ENCODE measurements at regions not wholly inside any gene's neighbourhood (a gene's known extent, or its start where the extent isn't known, plus 50 kb on each side); places are given as distances from the start of the nearest gene placed in this dataset.

DNA sequence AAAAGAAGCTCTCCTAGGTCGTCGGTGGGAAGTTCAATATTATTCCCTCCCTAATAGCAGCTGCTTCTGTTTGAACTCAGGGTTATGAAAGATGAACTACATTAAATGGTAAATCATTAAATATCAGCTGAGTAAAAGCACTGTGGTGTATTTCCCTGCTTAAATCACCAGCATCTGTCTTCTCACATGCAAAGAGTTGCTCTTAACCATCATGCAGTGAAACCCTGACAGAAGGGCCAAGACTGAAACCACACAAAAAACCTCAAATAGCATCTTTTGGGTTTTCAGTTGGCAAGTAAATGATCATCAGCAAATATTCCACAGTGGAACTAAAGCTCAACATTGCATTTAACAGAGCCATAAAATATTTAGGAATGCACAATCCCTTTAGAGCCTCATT lies 380.0 kb upstream of the ADGRL2 start:
- no peak overlapping the region for H3K18ac ChIP-seq (ENCODE audit: extremely low read depth, low read length)
- H2BK12ac ChIP-seq (ENCODE audit: low read depth, low read length): no peak overlapping the region
- H2AFZ ChIP-seq (ENCODE audit: low read length): no peak overlapping the region
- H3K9ac ChIP-seq (replicated peaks in 1 of 4; ENCODE audit: extremely low read depth in 1 of 4, low read depth in 3 of 4, low read length in 3 of 4): no peak overlapping the region
- no peak overlapping the region for H3K4me3 ChIP-seq (ENCODE audit: extremely low read depth in 1 of 4, insufficient read depth in 2 of 4, low read depth in 3 of 4, low read length in 4 of 4)
- H3K79me2 ChIP-seq (ENCODE audit: control insufficient read depth in 1 of 2, insufficient read depth in 2 of 2, low read length in 2 of 2): no peaks in the 10 kb centered on the region
- no peaks in the 10 kb centered on the region for H4K20me1 ChIP-seq (replicated peaks in 1 of 2; ENCODE audit: control insufficient read depth in 1 of 2, insufficient read depth in 2 of 2, low read length in 2 of 2)
- H3K23me2 ChIP-seq (ENCODE audit: low read depth, low read length): no peaks in the 10 kb centered on the region
- no peaks in the 10 kb centered on the region for H3K27me3 ChIP-seq (replicated peaks in 1 of 4; ENCODE audit: control insufficient read depth in 3 of 4, extremely low read depth in 1 of 4, insufficient read depth in 3 of 4, low read length in 3 of 4)
- POLR2A ChIA-PET (ENCODE audit: partially characterized antibody): no interaction called here
- DNase-seq (ENCODE audit: low read depth in 1 of 2, low spot score in 2 of 2) (no peak), FAIRE-seq (no peak)
- H2BK15ac ChIP-seq (ENCODE audit: low read length): no peak overlapping the region
- H2BK5ac ChIP-seq (ENCODE audit: low read depth, low read length): no peak overlapping the region
- peaks cover 0 to 4% (median 0%) of the 10 kb centered on the region in 4 experiments; a peak in 1 of 8 replicates for H3K36me3 ChIP-seq (ENCODE audit: control insufficient read depth in 2 of 4, insufficient read depth in 4 of 4, low read length in 3 of 4)
- H3K9me3 ChIP-seq (ENCODE audit: insufficient read depth in 2 of 2, low read depth in 1 of 2, low read length in 1 of 2): no peaks in the 10 kb centered on the region; a peak in 1 of 4 replicates
- no peak overlapping the region for H2AK5ac ChIP-seq (ENCODE audit: low read depth, low read length)
- CTCF ChIA-PET (ENCODE audit: partially characterized antibody): interaction anchor here (0.8 kb wide), 1 partner anchor 9 kb away, joined by 4 read pairs; no protein-coding TSS in a partner anchor
- 91% methylated on average over 2 of the region's 2 CpGs; no CpG with 5 or more reads in 1 of the 2 experiments for WGBS, 2 experiments (ENCODE audit: extremely low coverage in 1 of 2, insufficient coverage in 1 of 2, insufficient read length in 1 of 2, insufficient replicate concordance in 2 of 2, low coverage in 1 of 2, low lambda C conversion rate in 2 of 2, missing lambda C conversion rate in 1 of 2)
- H2BK20ac ChIP-seq (ENCODE audit: low read length): no peak overlapping the region
- no peak overlapping the region for H2BK120ac ChIP-seq (replicated peaks; ENCODE audit: low read depth, low read length)
- H4K91ac ChIP-seq (replicated peaks; ENCODE audit: insufficient read length, low read length): no peak overlapping the region
- no peak overlapping the region for H4K8ac ChIP-seq (ENCODE audit: extremely low read depth, insufficient read depth, low read length)
- no peak overlapping the region for H3K4me2 ChIP-seq (ENCODE audit: insufficient read depth in 1 of 2, low read depth in 2 of 2, low read length in 2 of 2)
- no peak overlapping the region for H3K23ac ChIP-seq (ENCODE audit: insufficient read length)
- no peak overlapping the region for H3K27ac ChIP-seq (ENCODE audit: low read depth, low read length)
- no peak overlapping the region for H3K56ac ChIP-seq (replicated peaks; ENCODE audit: insufficient read length, low read depth, low read length)
- no peak overlapping the region for H4K5ac ChIP-seq (ENCODE audit: insufficient read length, low read depth, low read length)
- no peak overlapping the region for H3K4ac ChIP-seq (replicated peaks; ENCODE audit: insufficient read length, low read depth, low read length)
- no peak overlapping the region for H3K14ac ChIP-seq (ENCODE audit: insufficient read length)
- H3K79me1 ChIP-seq (ENCODE audit: low read depth, low read length): no peaks in the 10 kb centered on the region
- H3K4me1 ChIP-seq (replicated peaks in 1 of 4; ENCODE audit: control insufficient read depth in 3 of 4, insufficient read depth in 4 of 4, low read length in 3 of 4): no peaks in the 10 kb centered on the region
- TF ChIP-seq EZH2 (IDR thresholded peaks at IDR 0.05; ENCODE audit: low read depth, low read length, severe bottlenecking) (no peak), MAFK (IDR thresholded peaks at IDR 0.05; ENCODE audit: low read depth, low read length) (no peak), POU5F1 (IDR thresholded peaks at IDR 0.05; ENCODE audit: low read depth, low read length) (no peak), SRF (IDR thresholded peaks at IDR 0.05; ENCODE audit: low read depth, low read length) (no peak), BCL11A (IDR thresholded peaks at IDR 0.05; ENCODE audit: low read depth in 2 of 2, low read length in 2 of 2) (no peak), MAX (IDR thresholded peaks at IDR 0.05) (no peak), ATF2 (IDR thresholded peaks at IDR 0.05; ENCODE audit: low read length) (no peak), E2F6 (IDR thresholded peaks at IDR 0.05) (no peak), TAF7 (optimal IDR thresholded peaks at IDR 0.05; ENCODE audit: borderline replicate concordance, low read depth, low read length) (no peak)

Measured in H1 (cell line).